Epithelial cell of esophagus (primary cell): ENCODE measurements at regions not wholly inside any gene's neighbourhood (a gene's known extent, or its start where the extent isn't known, plus 50 kb on each side); places are given as distances from the start of the nearest gene placed in this dataset.

Experiments
- DNase-seq: peaks from one replicate; pipeline ENCODE4 v3.0.0; 2010; ENCODE audit warnings: low read depth
- H3K4me3 ChIP-seq: 2 replicates; pipeline ENCODE4 v1.5.1; 2011; ENCODE audit warnings: mild to moderate bottlenecking, low read length, control low read depth
- CTCF ChIP-seq: IDR thresholded peaks from 2 replicates; pipeline ENCODE4 v1.5.1; 2011; ENCODE audit warnings: low read depth, mild to moderate bottlenecking, low read length, control low read depth, inconsistent platforms; ENCODE audit not compliant: insufficient read depth; ENCODE audit errors: missing control alignments

GRCh38 chr2:48249025-48249424 is 65.5 kb upstream of the FOXN2 start:
- no peak for DNase-seq
- TF ChIP-seq CTCF = no peak

GRCh38 chr2:48249631-48250473 is 64.6 kb upstream of the FOXN2 start:
- H3K4me3 ChIP-seq = no peak overlapping the region
- TF ChIP-seq CTCF = no peak
- peak; percentile 17 for DNase-seq

More at GRCh38 chr2:48249025-48249424, 65.5 kb upstream of the FOXN2 start:
- H3K4me3 ChIP-seq = no peak overlapping the region

- TF ChIP-seq CTCF = no peak
- no peak for DNase-seq
- H3K4me3 ChIP-seq = no peak overlapping the region
These were observed 64.0 kb upstream of the FOXN2 start for GRCh38 chr2:48250474-48250844.

- DNase-seq = peak; percentile 84
- no peak overlapping the region for H3K4me3 ChIP-seq
These were observed 63.5 kb upstream of the FOXN2 start for GRCh38 chr2:48250943-48251342.

GRCh38 chr2:48251437-48252148 is 62.9 kb upstream of the FOXN2 start:
- no peak for DNase-seq
- no peak for TF ChIP-seq CTCF
- no peak overlapping the region for H3K4me3 ChIP-seq

More at GRCh38 chr2:48250943-48251342, 63.5 kb upstream of the FOXN2 start:
- no peak for TF ChIP-seq CTCF

GRCh38 chr2:48253301-48253700 is 61.2 kb upstream of the FOXN2 start:
- no peak for DNase-seq
- no peak for TF ChIP-seq CTCF
- no peak overlapping the region for H3K4me3 ChIP-seq
